Fibroblast of lung (primary cell): ENCODE measurements at regions not wholly inside any gene's neighbourhood (a gene's known extent, or its start where the extent isn't known, plus 50 kb on each side); places are given as distances from the start of the nearest gene placed in this dataset.

Experiments used
- DNase-seq, 2 donors: peaks; one replicate each; pipeline versions ENCODE4 v3.0.0 to v3.0.0-alpha.2; 2010; ENCODE audit warnings: low read depth in 2 of 2
- H2AFZ ChIP-seq: 2 replicates; pipeline ENCODE4 v1.5.1; 2012; ENCODE audit warnings: low read length, control low read depth, inconsistent platforms
- H3K27ac ChIP-seq: 2 replicates; pipeline ENCODE4 v1.5.1; 2011; ENCODE audit warnings: low read length, control low read depth; ENCODE audit not compliant: insufficient read depth
- H3K27me3 ChIP-seq: 2 replicates; pipeline ENCODE4 v1.5.1; 2011; ENCODE audit warnings: mild to moderate bottlenecking, low read length; ENCODE audit not compliant: control insufficient read depth, insufficient read depth
- H3K36me3 ChIP-seq: 2 replicates; pipeline ENCODE4 v1.5.1; 2011; ENCODE audit warnings: low read length; ENCODE audit not compliant: control insufficient read depth, insufficient read depth
- H3K4me1 ChIP-seq: 2 replicates; pipeline ENCODE4 v1.5.1; 2011; ENCODE audit warnings: low read length; ENCODE audit not compliant: control insufficient read depth, insufficient read depth; ENCODE audit errors: extremely low read depth
- H3K4me2 ChIP-seq: 2 replicates; pipeline ENCODE4 v1.5.1; 2011; ENCODE audit warnings: low read length, control low read depth; ENCODE audit not compliant: insufficient read depth; ENCODE audit errors: extremely low read depth
- H3K4me3 ChIP-seq, 4 experiments: fragments of 200-600 bp in 1 of 4; sonication (generic) in 1 of 4; replicated peaks in 1 of 4; 2 replicates each; pipeline ENCODE4 v1.5.1; 2011 to 2016; ENCODE audit warnings: low read length in 4 of 4, low read depth in 3 of 4, mild to moderate bottlenecking in 3 of 4, control low read depth in 2 of 4, inconsistent platforms in 1 of 4, mixed read lengths in 1 of 4; ENCODE audit not compliant: insufficient read depth in 1 of 4; ENCODE audit errors: control extremely low read depth in 1 of 4
- H3K79me2 ChIP-seq: 2 replicates; pipeline ENCODE4 v1.5.1; 2012; ENCODE audit warnings: mild to moderate bottlenecking, low read length, inconsistent platforms; ENCODE audit not compliant: control insufficient read depth, insufficient read depth
- H3K9ac ChIP-seq: 2 replicates; pipeline ENCODE4 v1.5.1; 2011; ENCODE audit warnings: mild to moderate bottlenecking, low read length, control low read depth; ENCODE audit not compliant: insufficient read depth
- H3K9me3 ChIP-seq: 2 replicates; pipeline ENCODE4 v1.5.1; 2012; ENCODE audit warnings: low read depth, low read length; ENCODE audit not compliant: control insufficient read depth, insufficient read depth
- H4K20me1 ChIP-seq: 2 replicates; pipeline ENCODE4 v1.5.1; 2011; ENCODE audit warnings: low read length; ENCODE audit not compliant: control insufficient read depth, insufficient read depth; ENCODE audit errors: extremely low read depth
- EZH2 ChIP-seq: IDR thresholded peaks from 2 replicates; pipeline ENCODE4 v1.5.1; 2012; ENCODE audit warnings: low read length, control low read depth, mild to moderate bottlenecking; ENCODE audit errors: missing control alignments
- TF ChIP-seq, protein P1 (sequence below), 2 donors: IDR thresholded peaks in 1 of 2; conservative IDR thresholded peaks in 1 of 2; 1 replicate in 1 of 2; 2 replicates in 1 of 2; pipeline ENCODE4 v1.5.1; 2011 to 2012; ENCODE audit warnings: low read length in 2 of 2, control low read depth in 1 of 2, inconsistent platforms in 1 of 2, low read depth in 1 of 2, mild to moderate bottlenecking in 1 of 2

DNA sequence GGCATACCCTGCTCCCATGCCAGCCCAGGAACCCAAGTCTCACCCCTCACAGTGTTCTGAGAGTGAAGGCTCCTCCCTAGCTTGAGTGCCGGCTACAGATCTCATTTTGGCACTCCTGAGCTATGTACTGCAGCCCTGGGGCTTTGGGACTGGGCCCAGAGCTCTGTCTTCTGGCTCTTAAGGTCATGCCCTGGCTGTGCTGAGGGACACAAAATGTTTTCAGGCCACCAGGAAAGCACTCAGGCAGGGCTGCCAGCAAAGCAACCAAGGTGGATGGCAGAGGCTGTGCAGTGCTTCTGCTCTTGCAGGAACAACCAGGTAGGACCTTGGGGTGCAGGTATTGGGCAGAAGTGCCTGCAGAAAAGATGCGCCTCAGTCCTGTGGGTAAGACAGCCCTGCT is 564.0 kb downstream of the SLC6A15 start:
- no peak overlapping the region for H3K4me2 ChIP-seq
- H3K9me3 ChIP-seq: no peaks in the 10 kb centered on the region
- H2AFZ ChIP-seq: no peak overlapping the region
- TF ChIP-seq, protein P1, sequence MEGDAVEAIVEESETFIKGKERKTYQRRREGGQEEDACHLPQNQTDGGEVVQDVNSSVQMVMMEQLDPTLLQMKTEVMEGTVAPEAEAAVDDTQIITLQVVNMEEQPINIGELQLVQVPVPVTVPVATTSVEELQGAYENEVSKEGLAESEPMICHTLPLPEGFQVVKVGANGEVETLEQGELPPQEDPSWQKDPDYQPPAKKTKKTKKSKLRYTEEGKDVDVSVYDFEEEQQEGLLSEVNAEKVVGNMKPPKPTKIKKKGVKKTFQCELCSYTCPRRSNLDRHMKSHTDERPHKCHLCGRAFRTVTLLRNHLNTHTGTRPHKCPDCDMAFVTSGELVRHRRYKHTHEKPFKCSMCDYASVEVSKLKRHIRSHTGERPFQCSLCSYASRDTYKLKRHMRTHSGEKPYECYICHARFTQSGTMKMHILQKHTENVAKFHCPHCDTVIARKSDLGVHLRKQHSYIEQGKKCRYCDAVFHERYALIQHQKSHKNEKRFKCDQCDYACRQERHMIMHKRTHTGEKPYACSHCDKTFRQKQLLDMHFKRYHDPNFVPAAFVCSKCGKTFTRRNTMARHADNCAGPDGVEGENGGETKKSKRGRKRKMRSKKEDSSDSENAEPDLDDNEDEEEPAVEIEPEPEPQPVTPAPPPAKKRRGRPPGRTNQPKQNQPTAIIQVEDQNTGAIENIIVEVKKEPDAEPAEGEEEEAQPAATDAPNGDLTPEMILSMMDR (conservative IDR thresholded peaks at IDR 0.05 in 1 of 2, IDR thresholded peaks at IDR 0.05 in 1 of 2; ENCODE audit: low read depth in 1 of 2, low read length in 2 of 2): no peak
- no peak for TF ChIP-seq EZH2
- H3K4me3 ChIP-seq: no peak overlapping the region
- no peak overlapping the region for H3K27ac ChIP-seq
- no peaks in the 10 kb centered on the region for H3K27me3 ChIP-seq
- no peaks in the 10 kb centered on the region for H3K4me1 ChIP-seq
- H3K36me3 ChIP-seq: no peaks in the 10 kb centered on the region
- no peaks in the 10 kb centered on the region for H3K79me2 ChIP-seq
- H4K20me1 ChIP-seq: no peaks in the 10 kb centered on the region
- no peak overlapping the region for H3K9ac ChIP-seq
- DNase-seq: no peak

- TF ChIP-seq, protein P1 (conservative IDR thresholded peaks at IDR 0.05 in 1 of 2, IDR thresholded peaks at IDR 0.05 in 1 of 2; ENCODE audit: low read depth in 1 of 2, low read length in 2 of 2): no peak
- no peak for TF ChIP-seq EZH2
- Histone ChIP-seq H3K9ac (no peak overlapping the region), H3K27me3 (no peaks in the 10 kb centered on the region), H3K4me3 (no peak overlapping the region), H3K27ac (no peak overlapping the region), H3K4me2 (no peak overlapping the region), H4K20me1 (no peaks in the 10 kb centered on the region), H3K36me3 (no peaks in the 10 kb centered on the region), H3K9me3 (no peaks in the 10 kb centered on the region), H2AFZ (no peak overlapping the region), H3K4me1 (no peaks in the 10 kb centered on the region), H3K79me2 (no peaks in the 10 kb centered on the region)
- DNase-seq: no peak
Observed at GRCh38 chr12:84341467-84342193, 571.0 kb downstream of the SLC6A15 start.

- H2AFZ ChIP-seq: no peak overlapping the region
- no peaks in the 10 kb centered on the region for H3K4me1 ChIP-seq
- no peak overlapping the region for H3K27ac ChIP-seq
- TF ChIP-seq EZH2: no peak
- TF ChIP-seq, protein P1 (conservative IDR thresholded peaks at IDR 0.05 in 1 of 2, IDR thresholded peaks at IDR 0.05 in 1 of 2; ENCODE audit: low read depth in 1 of 2, low read length in 2 of 2): no peak
- no peak overlapping the region for H3K4me2 ChIP-seq
- no peaks in the 10 kb centered on the region for H3K9me3 ChIP-seq
- no peaks in the 10 kb centered on the region for H3K79me2 ChIP-seq
- no peaks in the 10 kb centered on the region for H4K20me1 ChIP-seq
- DNase-seq: peak in 1 of 2 donors; percentile 8
- no peak overlapping the region for H3K4me3 ChIP-seq
- H3K36me3 ChIP-seq: no peaks in the 10 kb centered on the region
- no peaks in the 10 kb centered on the region for H3K27me3 ChIP-seq
- no peak overlapping the region for H3K9ac ChIP-seq
Observed at GRCh38 chr12:84336231-84336630, 576.4 kb downstream of the SLC6A15 start.
